ENCODE measurements at regions not wholly inside any gene's neighbourhood (a gene's known extent, or its start where the extent isn't known, plus 50 kb on each side); places are given as distances from the start of the nearest gene placed in this dataset.

GRCh38 chr1:55604179-55604578 lies 389.0 kb upstream of the USP24 start:
- TF ChIP-seq POLR2AphosphoS5 (IDR thresholded peaks at IDR 0.05; ENCODE audit: low read depth, low read length) (no peak), TAF1 (IDR thresholded peaks at IDR 0.05; ENCODE audit: low read depth, low read length) (no peak)
